Gastrocnemius medialis (tissue), 4 donors: ENCODE measurements at regions not wholly inside any gene's neighbourhood (a gene's known extent, or its start where the extent isn't known, plus 50 kb on each side); places are given as distances from the start of the nearest gene placed in this dataset.
"Not testable (repeated sequence)": the region's sequence is repeated elsewhere in the genome, so short reads cannot be mapped to it uniquely, and the experiment has no call there.

Experiments
- ATAC-seq, 2 donors: fragments of 150-250 bp; one replicate each; pipeline ENCODE4 v1.9.1; 2016
- DNase-seq, 2 donors: peaks; one replicate each; pipeline ENCODE4 v3.0.0-alpha.2; 2019
- H3K27ac ChIP-seq, 4 donors: fragments of 200-600 bp; sonication (generic); 1 replicate in 1 of 4; 2 replicates in 3 of 4; pipeline ENCODE4 v1.5.1; 2016 to 2018; ENCODE audit warnings: mild to moderate bottlenecking in 2 of 4, moderate library complexity in 1 of 4
- H3K27me3 ChIP-seq, 3 donors: fragments of 200-600 bp; sonication (generic) in 2 of 3; 1 replicate in 1 of 3; 2 replicates in 2 of 3; pipeline versions ENCODE4 v1.5.1 to v1.6.0; 2016 to 2019; ENCODE audit warnings: mild to moderate bottlenecking in 1 of 3, moderate library complexity in 1 of 3
- H3K36me3 ChIP-seq, 2 donors: fragments of 200-600 bp; sonication (generic) in 1 of 2; one replicate each; pipeline ENCODE4 v1.5.1; 2017 to 2018
- H3K4me1 ChIP-seq, 2 donors: fragments of 200-600 bp; sonication (generic) in 1 of 2; one replicate each; pipeline ENCODE4 v1.5.1; 2016 to 2017; ENCODE audit warnings: mild to moderate bottlenecking in 2 of 2
- H3K4me3 ChIP-seq, 4 donors: fragments of 200-600 bp; sonication (generic) in 3 of 4; 1 replicate in 1 of 4; 2 replicates in 3 of 4; pipeline ENCODE4 v1.5.1; 2016 to 2019; ENCODE audit warnings: mild to moderate bottlenecking in 2 of 4
- H3K9me3 ChIP-seq, 3 donors: fragments of 200-600 bp; sonication (generic) in 2 of 3; 1 replicate in 1 of 3; 2 replicates in 2 of 3; pipeline ENCODE4 v1.5.1; 2016 to 2019
- CTCF ChIP-seq, 5 experiments: fragments of 450-650 bp in 3 of 5; fragments of 200-600 bp in 2 of 5; sonication (generic) in 2 of 5; IDR thresholded peaks in 4 of 5; conservative IDR thresholded peaks in 1 of 5; 1 replicate in 4 of 5; 2 replicates in 1 of 5; pipeline ENCODE4 v1.5.1; 2016 to 2019; ENCODE audit warnings: antibody characterized with exemption in 5 of 5, mild to moderate bottlenecking in 3 of 5, moderate library complexity in 3 of 5
- POLR2A ChIP-seq, 2 donors: fragments of 450-650 bp; IDR thresholded peaks; one replicate each; pipeline ENCODE4 v1.6.1; 2017; ENCODE audit warnings: antibody characterized with exemption in 2 of 2, mild to moderate bottlenecking in 2 of 2, moderate library complexity in 2 of 2
- in situ Hi-C, 4 donors: fragments of 200-750 bp; cut with MboI; loops; one replicate each; pipeline versions ENCODE4 v1.15.0 to v1.8.0; 2017; ENCODE audit warnings: low sequenced_read_pairs in 4 of 4
- intact Hi-C: fragments of 100-400 bp; cut with DNase I; formaldehyde crosslinking; loops from one replicate; pipeline ENCODE4 v1.15.1; 2023; ENCODE audit warnings: low total_unique reads

- H3K27ac ChIP-seq: no peak overlapping the region
- DNase-seq: no peak
- TF ChIP-seq CTCF (IDR thresholded peaks at IDR 0.05 in 4 of 5, conservative IDR thresholded peaks at IDR 0.05 in 1 of 5) (no peak), POLR2A (IDR thresholded peaks at IDR 0.05) (no peak)
- H3K36me3 ChIP-seq: no peaks in the 10 kb centered on the region
- H3K27me3 ChIP-seq: no peaks in the 10 kb centered on the region
- intact Hi-C loops (no loop called here), in situ Hi-C loops (no loop called here)
- no peak for ATAC-seq
- H3K9me3 ChIP-seq: no peaks in the 10 kb centered on the region
- no peaks in the 10 kb centered on the region for H3K4me1 ChIP-seq
- H3K4me3 ChIP-seq: no peak overlapping the region
Observed at GRCh38 chr20:47981222-47981621, 195.9 kb upstream of the SULF2 start.

GRCh38 chr20:47980336-47981177 lies 195.3 kb upstream of the SULF2 start:
- H3K4me3 ChIP-seq: no peak overlapping the region
- intact Hi-C loops (no loop called here), in situ Hi-C loops (no loop called here)
- TF ChIP-seq CTCF (IDR thresholded peaks at IDR 0.05 in 4 of 5, conservative IDR thresholded peaks at IDR 0.05 in 1 of 5): no peak
- no peak for TF ChIP-seq POLR2A (IDR thresholded peaks at IDR 0.05)
- H3K36me3 ChIP-seq: no peaks in the 10 kb centered on the region
- ATAC-seq (no peak), DNase-seq (no peak)
- H3K9me3 ChIP-seq: no peaks in the 10 kb centered on the region
- no peak overlapping the region for H3K27ac ChIP-seq
- H3K4me1 ChIP-seq: no peaks in the 10 kb centered on the region
- no peaks in the 10 kb centered on the region for H3K27me3 ChIP-seq

- H3K4me3 ChIP-seq, DNase-seq, H3K27ac ChIP-seq, H3K9me3 ChIP-seq, ATAC-seq, in situ Hi-C loops, H3K4me1 ChIP-seq, H3K27me3 ChIP-seq, intact Hi-C loops, H3K36me3 ChIP-seq: not testable (repeated sequence)
Observed at GRCh38 chr20:47979361-47980095, 194.2 kb upstream of the SULF2 start.

- H3K27ac ChIP-seq, in situ Hi-C loops, H3K27me3 ChIP-seq, H3K4me3 ChIP-seq, ATAC-seq, H3K4me1 ChIP-seq, H3K9me3 ChIP-seq, H3K36me3 ChIP-seq, intact Hi-C loops, DNase-seq: not testable (repeated sequence)
Observed at GRCh38 chr20:47978428-47979120, 193.3 kb upstream of the SULF2 start.

GRCh38 chr20:47977789-47978252 lies 192.5 kb upstream of the SULF2 start:
- in situ Hi-C loops, ATAC-seq, intact Hi-C loops: not testable (repeated sequence)

GRCh38 chr20:47977017-47977788 lies 191.9 kb upstream of the SULF2 start:
- in situ Hi-C loops, H3K9me3 ChIP-seq, DNase-seq: not testable (repeated sequence)

More at GRCh38 chr20:47977789-47978252, 192.5 kb upstream of the SULF2 start:
- not testable (repeated sequence) for H3K27ac ChIP-seq, H3K4me1 ChIP-seq, H3K27me3 ChIP-seq, H3K9me3 ChIP-seq, H3K4me3 ChIP-seq, H3K36me3 ChIP-seq, DNase-seq

More at GRCh38 chr20:47977017-47977788, 191.9 kb upstream of the SULF2 start:
- H3K27ac ChIP-seq, H3K36me3 ChIP-seq, H3K4me3 ChIP-seq, ATAC-seq, H3K27me3 ChIP-seq, H3K4me1 ChIP-seq, intact Hi-C loops: not testable (repeated sequence)
